K562 (cell line): ENCODE measurements at regions not wholly inside any gene's neighbourhood (a gene's known extent, or its start where the extent isn't known, plus 50 kb on each side); places are given as distances from the start of the nearest gene placed in this dataset.

Experiments used
- ATAC-seq: fragments of 200-7000 bp; cut with Tn5 transposase; 3 replicates; pipeline ENCODE4 v1.9.1; 2020; ENCODE audit warnings: moderate library complexity
- BruUV-seq: library from RNA; stranded (reverse); fragments of 400-500 nt; replicated peaks from 2 replicates; lab custom pipeline; 2021; lab: Mats Ljungman, UMichigan
- CTCF ChIA-PET: fragments of 300-600 bp; formaldehyde crosslinking; extraction: SDS; loops from one replicate; lab custom pipeline; 2021; ENCODE audit warnings: low intra/inter-chr PET ratio; lab: Yijun Ruan, JAX
- POLR2A ChIA-PET: fragments of 300-600, 350-650 bp; sonication (Branson Sonifier 250); formaldehyde crosslinking; extraction: SDS; loops from one replicate; lab custom pipeline; 2021; ENCODE audit warnings: antibody characterized with exemption, inconsistent platforms; lab: Yijun Ruan, JAX
- DNase-seq, 4 experiments: peaks; one replicate each; pipeline versions ENCODE4 v3.0.0 to v3.0.0-alpha.2; 2011 to 2018; ENCODE audit warnings: low spot score in 3 of 4, mixed read lengths in 3 of 4; ENCODE audit errors: extremely low read depth in 1 of 4
- FAIRE-seq: peaks from 2 replicates; lab custom pipeline; 2011; peaks lifted over from hg19 to GRCh38; lab: Jason Lieb, UNC
- H2AFZ ChIP-seq: 2 replicates; pipeline ENCODE4 v1.6.0; 2011; ENCODE audit warnings: low read depth, low read length, control low read depth, inconsistent platforms
- H3K27ac ChIP-seq: fragments of 200-600 bp; 3 replicates; pipeline ENCODE4 v1.8.0; 2011; ENCODE audit warnings: low read depth, mild to moderate bottlenecking, control low read depth, inconsistent platforms, low read length, moderate library complexity, mixed read lengths; ENCODE audit errors: extremely low read depth
- H3K27me3 ChIP-seq, 2 experiments: fragments of 300-600 bp in 1 of 2; 2 replicates in 1 of 2; 3 replicates in 1 of 2; pipeline versions ENCODE4 v1.6.0 to v1.8.0; 2011; ENCODE audit warnings: inconsistent platforms in 2 of 2, low read length in 2 of 2, mild to moderate bottlenecking in 1 of 2, mixed read lengths in 1 of 2, moderate library complexity in 1 of 2; ENCODE audit not compliant: control insufficient read depth in 2 of 2, insufficient read depth in 2 of 2
- H3K36me3 ChIP-seq: fragments of 300-600 bp; 3 replicates; pipeline ENCODE4 v1.8.0; 2011; ENCODE audit warnings: mild to moderate bottlenecking, low read length, inconsistent platforms; ENCODE audit not compliant: control insufficient read depth, insufficient read depth
- H3K4me1 ChIP-seq, 2 experiments: fragments of 200-600 bp in 1 of 2; replicated peaks in 1 of 2; 2 replicates in 1 of 2; 3 replicates in 1 of 2; pipeline versions ENCODE4 v1.5.1 to v1.8.0; 2011; ENCODE audit warnings: inconsistent platforms in 2 of 2, low read length in 2 of 2, mild to moderate bottlenecking in 1 of 2, mixed read lengths in 1 of 2, moderate library complexity in 1 of 2; ENCODE audit not compliant: control insufficient read depth in 2 of 2, insufficient read depth in 2 of 2
- H3K4me2 ChIP-seq: 2 replicates; pipeline ENCODE4 v1.6.1; 2011; ENCODE audit warnings: low read length, control low read depth, inconsistent platforms, mixed read lengths; ENCODE audit not compliant: insufficient read depth
- H3K4me3 ChIP-seq: fragments of 200-600 bp; sonication (generic), shearing (Covaris generic); 2 replicates; pipeline ENCODE4 v1.5.1; 2016; ENCODE audit warnings: control low read depth, inconsistent platforms
- H3K79me2 ChIP-seq: fragments of 200-600 bp; 3 replicates; pipeline ENCODE4 v1.8.0; 2011; ENCODE audit warnings: low read length, inconsistent platforms; ENCODE audit not compliant: control insufficient read depth, insufficient read depth
- H3K9ac ChIP-seq, 2 experiments: 2 replicates each; pipeline versions ENCODE4 v1.6.0 to v1.6.1; 2011; ENCODE audit warnings: low read depth in 2 of 2, low read length in 2 of 2, control low read depth in 1 of 2, inconsistent platforms in 1 of 2, mild to moderate bottlenecking in 1 of 2, mixed read lengths in 1 of 2; ENCODE audit not compliant: insufficient read depth in 1 of 2
- H3K9me1 ChIP-seq: one replicate; pipeline ENCODE4 v1.6.0; 2011; ENCODE audit warnings: inconsistent platforms, mild to moderate bottlenecking, low read length, moderate library complexity; ENCODE audit not compliant: control insufficient read depth, insufficient read depth
- H3K9me3 ChIP-seq: replicated peaks from 2 replicates; pipeline ENCODE4 v1.5.1; 2011; ENCODE audit warnings: low read depth, low read length, inconsistent platforms; ENCODE audit not compliant: control insufficient read depth, insufficient read depth
- H4K20me1 ChIP-seq: replicated peaks from 2 replicates; pipeline ENCODE4 v1.6.1; 2011; ENCODE audit warnings: low read length, inconsistent platforms, mixed read lengths; ENCODE audit not compliant: control insufficient read depth, insufficient read depth
- BACH1 ChIP-seq: fragments of 200-800 bp; sonication (Bioruptor generic); IDR thresholded peaks from 2 replicates; pipeline ENCODE4 v1.6.1; 2016; ENCODE audit warnings: missing genetic modification characterization, missing compliant biosample characterization
- BCL6 ChIP-seq: fragments of 250-450 bp; sonication (Bioruptor Pico); IDR thresholded peaks from 2 replicates; pipeline ENCODE4 v1.4.0; 2020
- BRCA1 ChIP-seq, 2 experiments: fragments of 450-650 bp in 1 of 2; sonication (generic) in 1 of 2; formaldehyde crosslinking in 1 of 2; IDR thresholded peaks; 2 replicates each; pipeline versions ENCODE4 v1.5.0 to v1.6.1; 2017 to 2020; ENCODE audit warnings: mild to moderate bottlenecking in 1 of 2, missing genetic modification reagents in 1 of 2
- CREB3 ChIP-seq: fragments of 450-650 bp; conservative IDR thresholded peaks from 2 replicates; pipeline ENCODE4 v1.6.1; 2016; ENCODE audit warnings: missing genetic modification characterization, low read depth, mild to moderate bottlenecking, missing compliant biosample characterization, moderate library complexity
- EHMT2 ChIP-seq: fragments of 450-650 bp; IDR thresholded peaks from 2 replicates; pipeline ENCODE4 v1.6.1; 2018; ENCODE audit warnings: antibody characterized with exemption
- FOSL1 ChIP-seq: fragments of 200-800 bp; sonication (Bioruptor generic); conservative IDR thresholded peaks from 2 replicates; pipeline ENCODE4 v1.6.1; 2016; ENCODE audit warnings: missing genetic modification characterization, missing compliant biosample characterization
- KLF10 ChIP-seq: fragments of 250-450 bp; sonication (Bioruptor Pico); IDR thresholded peaks from 2 replicates; pipeline ENCODE4 v1.6.1; 2021; ENCODE audit warnings: matching md5 sums
- KLF13 ChIP-seq: fragments of 450-650 bp; IDR thresholded peaks from 2 replicates; pipeline ENCODE4 v1.6.1; 2016; ENCODE audit warnings: missing genetic modification characterization, low read depth, mild to moderate bottlenecking, missing compliant biosample characterization, moderate library complexity, borderline replicate concordance
- NFIC ChIP-seq: fragments of 450-650 bp; IDR thresholded peaks from 2 replicates; pipeline ENCODE4 v1.6.1; 2017; ENCODE audit warnings: mild to moderate bottlenecking, inconsistent platforms
- RBM22 ChIP-seq: fragments of 200-400 bp; formaldehyde crosslinking; IDR thresholded peaks from 2 replicates; pipeline ENCODE4 v1.6.1; 2018; ENCODE audit warnings: low read length, low read depth; ENCODE audit not compliant: poor library complexity, severe bottlenecking
- TOE1 ChIP-seq, 2 experiments: fragments of 450-650 bp in 1 of 2; sonication (generic) in 1 of 2; formaldehyde crosslinking in 1 of 2; IDR thresholded peaks; 2 replicates each; pipeline versions ENCODE4 v1.7.1 to v1.8.0; 2016 to 2022; ENCODE audit warnings: borderline replicate concordance in 2 of 2, mild to moderate bottlenecking in 2 of 2, antibody characterized with exemption in 1 of 2, inconsistent platforms in 1 of 2, low read depth in 1 of 2, missing genetic modification reagents in 1 of 2, moderate library complexity in 1 of 2
- ZBTB17 ChIP-seq: fragments of 450-650 bp; formaldehyde crosslinking; IDR thresholded peaks from 2 replicates; pipeline ENCODE4 v1.4.0; 2020; ENCODE audit warnings: mild to moderate bottlenecking
- ZNF165 ChIP-seq: fragments of 250-450 bp; sonication (Bioruptor Pico); IDR thresholded peaks from 2 replicates; pipeline ENCODE4 v1.4.0; 2020; ENCODE audit warnings: borderline replicate concordance
- ZNF23 ChIP-seq: fragments of 250-450 bp; sonication (Bioruptor Pico); IDR thresholded peaks from 2 replicates; pipeline ENCODE4 v1.4.0; 2020; ENCODE audit warnings: mild to moderate bottlenecking
- ZNF263 ChIP-seq: sonication (generic); formaldehyde crosslinking; IDR thresholded peaks from 2 replicates; pipeline ENCODE4 v1.8.0; 2022; ENCODE audit warnings: mild to moderate bottlenecking, missing genetic modification reagents, borderline replicate concordance
- ZNF561 ChIP-seq: fragments of 450-650 bp; formaldehyde crosslinking; conservative IDR thresholded peaks from 2 replicates; pipeline ENCODE4 v1.4.0; 2020; ENCODE audit warnings: mild to moderate bottlenecking, moderate library complexity
- ZSCAN29 ChIP-seq: fragments of 450-650 bp; IDR thresholded peaks from 2 replicates; pipeline ENCODE4 v1.6.1; 2017
- WGBS: fragments of 100-300 bp; shearing (Covaris generic); methylation state at CpG from one replicate; pipeline ENCODE4 v1.1.6; 2016; ENCODE audit warnings: low coverage, mixed read lengths; ENCODE audit not compliant: insufficient coverage; ENCODE audit errors: missing lambda C conversion rate; 5-methylcytosine and 5-hydroxymethylcytosine counted together
- in situ Hi-C: fragments of 300-500 bp; cut with MboI; formaldehyde crosslinking; loops from 4 replicates; pipeline ENCODE4 v1.15.0; 2018; ENCODE audit warnings: inconsistent platforms, mixed read lengths
- intact Hi-C: fragments of 100-400 bp; cut with micrococcal nuclease; formaldehyde crosslinking; loops from 2 replicates; pipeline ENCODE4 v1.14.2; 2022

- no peak for TF ChIP-seq BRCA1 (IDR thresholded peaks at IDR 0.05)
- no peak for TF ChIP-seq BRCA1 (CRISPR knock-in tag; IDR thresholded peaks at IDR 0.05)
- no peak for TF ChIP-seq ZNF165 (CRISPR knock-in tag)
Measured at GRCh38 chr13:111642156-111642767, 321.8 kb downstream of the TEX29 start (continued).

GRCh38 chr13:111644750-111645149 is 324.3 kb downstream of the TEX29 start:
- Histone ChIP-seq H3K79me2 (no peaks in the 10 kb centered on the region), H4K20me1 (no peaks in the 10 kb centered on the region), H3K9me3 (no peaks in the 10 kb centered on the region), H3K4me3 (no peak overlapping the region), H3K9ac (no peak overlapping the region), H3K9me1 (no peaks in the 10 kb centered on the region), H3K4me2 (no peak overlapping the region), H3K4me1 (no peaks in the 10 kb centered on the region), H2AFZ (no peak overlapping the region), H3K27me3 (peaks cover 0 to 15% of the 10 kb centered on the region in 2 experiments; a peak in 2 of 5 replicates), H3K27ac (no peak overlapping the region), H3K36me3 (no peaks in the 10 kb centered on the region)
- FAIRE-seq, result no peak
- no TSS peak for BruUV-seq
- DNase-seq, result no peak
- 0% methylated on average over 10 of the region's 16 CpGs for WGBS
- ATAC-seq, result no peak
- ChIA-PET CTCF (no interaction called here), POLR2A (no interaction called here)
- in situ Hi-C loops (no loop called here), intact Hi-C loops (no loop called here)
- no peak for TF ChIP-seq ZNF263 (CRISPR knock-in tag)
- TF ChIP-seq TOE1 (IDR thresholded peaks at IDR 0.05; ENCODE audit: borderline replicate concordance), result no peak
- no peak for TF ChIP-seq TOE1 (CRISPR knock-in tag; IDR thresholded peaks at IDR 0.05; ENCODE audit: borderline replicate concordance, low read depth)
- no peak for TF ChIP-seq RBM22
- TF ChIP-seq ZNF23, result no peak
- no peak for TF ChIP-seq NFIC
- TF ChIP-seq ZNF561 (CRISPR knock-in tag), result no peak
- TF ChIP-seq ZSCAN29, result no peak
- TF ChIP-seq KLF13 (tag), result no peak
- no peak for TF ChIP-seq FOSL1
- TF ChIP-seq CREB3 (tag), result no peak
- TF ChIP-seq KLF10 (CRISPR knock-in tag), result no peak
- TF ChIP-seq ZBTB17 (CRISPR knock-in tag), result no peak
- no peak for TF ChIP-seq BACH1 (tag)
- no peak for TF ChIP-seq EHMT2
- no peak for TF ChIP-seq BCL6 (CRISPR knock-in tag)
